ENCODE measurements at regions not wholly inside any gene's neighbourhood (a gene's known extent, or its start where the extent isn't known, plus 50 kb on each side); places are given as distances from the start of the nearest gene placed in this dataset.

- no peak for DNase-seq (ENCODE audit: low spot score)
Measured at GRCh38 chr7:67992287-67992686, 995.7 kb downstream of the TYW1 start.

DNA sequence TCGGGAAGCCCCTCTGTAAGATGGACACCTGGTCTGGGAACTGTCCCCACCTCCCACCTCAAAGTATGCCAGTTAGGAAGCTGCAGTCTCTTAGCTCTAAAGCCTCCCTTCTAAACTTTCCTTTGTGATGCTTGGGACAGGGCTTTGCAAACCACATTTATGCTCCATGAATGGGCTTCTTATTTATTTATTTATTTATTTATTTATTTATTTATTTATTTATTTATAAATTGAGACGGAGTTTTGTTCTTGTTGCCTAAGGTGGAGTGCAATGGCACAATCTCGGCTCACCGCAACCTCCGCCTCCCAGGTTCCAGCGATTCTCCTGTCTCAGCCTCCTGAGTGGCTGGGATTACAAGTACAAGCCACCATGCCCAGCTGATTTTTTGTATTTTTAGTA lies 1009.4 kb downstream of the TYW1 start:
- no peak for DNase-seq (ENCODE audit: low spot score)

- DNase-seq (ENCODE audit: low spot score) = no peak
Measured at GRCh38 chr7:68006619-68007018, 1010.0 kb downstream of the TYW1 start.

GRCh38 chr7:68009716-68010115 lies 1013.1 kb downstream of the TYW1 start:
- DNase-seq (ENCODE audit: low spot score) = no peak

DNA sequence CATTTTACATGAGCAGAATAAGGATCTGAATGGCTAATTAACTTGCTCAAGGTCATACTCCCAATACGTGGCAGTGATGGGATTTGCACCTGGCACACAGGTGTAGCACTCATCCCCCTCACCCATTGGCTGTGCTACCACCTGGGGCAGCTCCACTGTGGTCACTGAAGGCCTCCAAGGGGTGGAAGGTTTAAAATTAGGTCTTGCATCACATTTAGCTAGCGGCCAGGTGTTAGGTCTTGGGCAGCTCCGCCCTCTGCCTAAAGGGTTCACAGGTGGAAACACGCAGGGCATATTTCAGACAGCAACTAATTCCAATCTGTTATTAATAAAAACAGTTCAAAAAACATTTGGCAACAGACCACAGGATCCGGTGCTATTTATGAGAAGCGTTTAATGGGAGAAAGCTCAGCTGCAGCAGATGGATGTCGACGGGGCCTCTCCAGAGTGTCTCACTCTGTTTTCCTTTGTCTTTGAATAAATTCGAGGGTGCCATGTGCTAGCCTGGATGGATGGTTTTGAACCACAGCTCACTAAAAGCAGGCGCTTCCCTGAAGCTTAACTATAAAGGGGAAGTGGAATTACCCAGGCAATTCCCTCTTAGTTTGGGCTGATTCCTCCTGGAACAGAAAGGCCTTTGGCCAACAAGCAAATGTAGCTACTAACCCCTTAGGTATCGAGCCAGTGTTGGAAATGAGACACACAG lies 1017.6 kb downstream of the TYW1 start:
- DNase-seq (ENCODE audit: low spot score) = no peak

- no peak for DNase-seq (ENCODE audit: low spot score)
Measured at GRCh38 chr7:68015122-68015977, 1018.7 kb downstream of the TYW1 start.

DNA sequence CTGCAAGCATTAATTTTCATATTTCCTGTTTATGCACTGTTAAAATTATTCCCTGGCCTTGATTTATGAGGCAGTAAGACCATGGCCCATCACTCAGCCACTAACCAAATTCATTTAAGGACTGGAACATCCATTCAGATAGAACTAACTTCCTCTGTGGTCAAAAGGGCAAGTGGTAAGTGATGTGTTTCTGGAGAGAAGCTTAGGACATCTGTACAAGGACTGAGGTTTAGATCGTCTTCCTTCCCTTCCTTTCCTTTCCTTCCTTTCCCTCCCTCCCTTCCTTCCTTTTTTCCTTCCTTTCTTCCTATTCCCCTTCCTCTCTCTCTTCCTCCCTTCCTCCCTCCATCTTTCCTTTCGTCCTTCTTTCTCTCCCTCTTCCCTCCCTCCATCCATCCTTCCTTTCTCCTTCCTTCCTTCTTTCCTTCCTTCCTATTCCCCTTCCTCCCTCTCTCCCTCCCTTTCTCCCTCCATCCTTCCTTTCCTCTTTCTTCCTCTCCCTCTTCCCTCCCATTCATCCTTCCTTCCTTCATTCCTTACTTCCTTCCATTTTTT lies 1019.4 kb downstream of the TYW1 start:
- no peak for DNase-seq (ENCODE audit: low spot score)

DNA sequence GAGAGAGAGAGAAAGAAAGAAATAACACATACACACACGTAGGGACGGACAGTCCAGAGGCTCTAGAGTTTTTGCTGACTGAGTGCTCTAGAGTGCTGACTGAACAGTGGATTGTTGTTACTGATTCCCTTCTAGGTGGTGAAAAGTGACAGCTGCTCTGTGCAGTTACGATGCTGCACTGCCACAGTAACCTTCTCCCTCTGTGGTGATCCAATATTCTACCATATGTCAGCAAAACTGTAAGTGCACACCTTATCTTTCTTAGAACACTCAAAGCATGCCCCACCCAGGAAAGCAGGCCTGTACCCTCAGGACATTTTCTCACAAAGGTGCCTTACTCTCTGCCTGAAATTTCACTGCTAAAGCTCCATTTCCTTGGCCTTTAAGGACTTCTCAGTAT lies 1023.5 kb downstream of the TYW1 start:
- DNase-seq (ENCODE audit: low spot score) = no peak

GRCh38 chr7:68025369-68025768 lies 1028.7 kb downstream of the TYW1 start:
- DNase-seq (ENCODE audit: low spot score) = no peak

GRCh38 chr7:68030530-68030929 lies 1033.9 kb downstream of the TYW1 start:
- no peak for DNase-seq (ENCODE audit: low spot score)

DNA sequence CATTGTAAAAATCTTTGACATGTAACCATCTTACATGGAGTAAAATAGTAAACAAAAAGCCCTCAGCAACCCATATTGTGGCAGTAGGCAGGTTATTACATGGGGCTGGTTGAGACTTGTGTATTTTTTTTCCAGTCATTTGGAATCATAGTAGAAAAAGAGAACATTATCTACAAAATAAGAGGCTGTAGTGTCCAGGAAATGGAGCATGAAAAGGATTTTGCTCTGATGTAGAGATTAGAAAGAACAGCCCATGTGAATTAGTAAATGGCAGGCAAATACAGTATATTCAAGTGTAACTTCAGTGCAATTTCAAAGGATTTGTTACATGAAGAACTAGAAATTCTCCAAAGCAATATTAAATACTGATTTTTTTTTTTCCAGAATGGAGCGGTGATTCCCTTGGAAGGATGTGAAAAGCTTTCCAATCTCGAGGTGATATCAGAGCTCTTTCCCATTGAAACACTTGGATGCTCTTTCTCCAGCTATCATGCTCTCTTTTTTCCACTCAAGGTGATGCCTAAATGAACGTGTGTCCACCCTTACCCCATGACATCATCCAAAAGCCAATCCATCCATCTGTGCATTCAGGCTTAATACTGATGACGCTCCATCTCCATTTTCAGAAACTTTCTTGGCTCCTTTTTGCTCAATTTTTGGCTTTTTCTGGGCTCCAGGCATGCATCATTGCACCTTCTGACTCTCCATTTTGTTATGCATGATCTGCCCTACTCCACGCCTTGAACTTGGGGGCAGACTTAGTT lies 1034.7 kb downstream of the TYW1 start:
- no peak for DNase-seq (ENCODE audit: low spot score)

- DNase-seq (ENCODE audit: low spot score) = peak; percentile 46
Measured at GRCh38 chr7:68038621-68039314, 1042.1 kb downstream of the TYW1 start.

DNA sequence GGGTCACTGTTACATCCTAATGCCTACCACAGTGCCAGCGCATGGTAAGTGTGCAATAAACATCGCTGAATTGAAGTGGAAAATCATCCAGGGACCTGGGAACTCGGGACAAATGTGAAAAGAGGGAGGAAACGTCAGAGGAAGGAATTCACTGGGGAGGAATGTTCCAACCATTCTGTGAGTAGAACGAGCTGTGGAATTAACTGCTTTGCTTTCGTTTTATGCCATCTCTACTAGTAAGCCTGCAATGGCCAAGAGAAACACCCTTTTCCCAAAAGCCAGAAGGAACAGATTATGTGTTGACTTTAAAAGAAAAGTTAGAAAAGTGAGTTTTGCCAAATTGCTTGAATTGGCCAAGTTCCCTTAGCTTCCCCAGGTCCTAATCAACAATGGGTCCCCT lies 1044.9 kb downstream of the TYW1 start:
- no peak for DNase-seq (ENCODE audit: low spot score)

GRCh38 chr7:68043546-68043945 lies 1046.9 kb downstream of the TYW1 start:
- no peak for DNase-seq (ENCODE audit: low spot score)

DNA sequence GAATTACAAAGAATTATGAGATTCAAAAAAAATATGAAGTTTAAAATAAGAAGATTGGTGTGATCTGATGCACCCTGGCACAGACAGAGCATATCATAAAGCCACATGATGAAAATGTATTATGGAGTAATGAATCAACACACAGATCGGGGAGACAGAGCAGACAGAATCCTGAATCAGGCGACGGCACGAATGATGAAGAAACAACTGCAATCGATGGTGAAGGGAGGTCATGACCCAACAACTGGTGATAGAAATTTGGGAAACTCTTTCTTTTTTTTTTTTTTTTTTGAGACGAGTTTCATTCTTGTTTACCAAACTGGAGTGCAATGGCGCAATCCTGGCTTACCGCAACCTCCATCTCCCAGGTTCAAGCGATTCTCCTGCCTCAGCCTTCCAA lies 1054.0 kb downstream of the TYW1 start:
- DNase-seq (ENCODE audit: low spot score) = no peak

DNA sequence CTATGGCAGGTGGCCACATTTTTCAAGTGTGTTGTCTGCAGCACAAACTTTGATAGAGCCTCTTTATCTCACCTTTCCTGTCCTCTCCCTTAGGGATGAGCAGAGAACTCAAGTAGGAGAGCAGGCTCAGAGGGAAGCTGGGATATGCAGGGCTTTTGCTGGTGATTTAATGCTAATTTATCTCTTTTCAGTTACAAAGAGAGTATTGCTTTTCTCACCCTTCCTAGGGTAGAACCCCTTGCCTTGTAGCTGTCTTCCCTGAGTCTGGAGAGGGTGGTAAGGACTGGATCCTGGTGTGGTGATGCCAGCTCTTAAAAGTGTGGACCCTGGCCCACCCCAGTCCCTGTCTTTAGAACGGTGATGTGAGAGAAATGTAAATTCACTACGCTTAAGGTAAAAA lies 1061.4 kb downstream of the TYW1 start:
- DNase-seq (ENCODE audit: low spot score) = no peak

GRCh38 chr7:68063171-68063570 lies 1066.5 kb downstream of the TYW1 start:
- peak; percentile 25 for DNase-seq (ENCODE audit: low spot score)

DNA sequence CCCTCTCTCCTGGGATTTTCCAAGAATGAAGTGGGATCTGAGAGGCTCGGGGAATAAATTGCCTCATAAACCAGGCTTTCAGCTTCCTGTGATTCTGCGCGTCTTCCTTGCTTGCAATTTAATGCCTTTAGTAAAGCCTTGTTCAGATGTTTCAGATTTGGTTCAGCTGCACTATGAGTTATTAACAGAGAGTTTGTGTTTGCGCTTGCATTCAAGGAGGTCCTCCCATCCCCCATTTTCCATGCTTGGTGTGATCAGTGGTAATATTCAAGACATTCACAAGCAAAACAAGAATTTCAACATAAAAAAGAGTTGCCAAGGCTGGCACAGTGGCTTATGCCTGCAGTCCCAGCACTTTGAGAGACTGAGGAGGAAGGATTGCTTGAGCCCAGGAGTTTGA lies 1068.9 kb downstream of the TYW1 start:
- no peak for DNase-seq (ENCODE audit: low spot score)

GRCh38 chr7:68067845-68068244 lies 1071.2 kb downstream of the TYW1 start:
- DNase-seq (ENCODE audit: low spot score) = no peak

GRCh38 chr7:68070992-68071391 lies 1074.4 kb downstream of the TYW1 start:
- DNase-seq (ENCODE audit: low spot score) = no peak

- no peak for DNase-seq (ENCODE audit: low spot score)
Measured at GRCh38 chr7:68073701-68074100, 1077.1 kb downstream of the TYW1 start.
